CD4-positive, CD25-positive, alpha-beta regulatory T cell (primary cell): ENCODE measurements at regions not wholly inside any gene's neighbourhood (a gene's known extent, or its start where the extent isn't known, plus 50 kb on each side); places are given as distances from the start of the nearest gene placed in this dataset.

Experiments used
- ATAC-seq, 2 donors: fragments of 150-1000 bp; cut with Tn5 transposase; one replicate each; pipeline ENCODE4 v1.10.0; 2021; ENCODE audit warnings: low read depth in 2 of 2, moderate number of reproducible peaks in 2 of 2, moderate library complexity in 1 of 2
- DNase-seq, 3 donors: peaks; one replicate each; pipeline versions ENCODE4 v3.0.0 to v3.0.0-alpha.2; 2012 to 2022; ENCODE audit warnings: mixed read lengths in 1 of 3
- H3K27ac ChIP-seq: one replicate; pipeline ENCODE4 v1.7.0; 2013; ENCODE audit warnings: mild to moderate bottlenecking, low read length; ENCODE audit not compliant: insufficient read depth, poor library complexity, severe bottlenecking
- H3K27me3 ChIP-seq: one replicate; pipeline ENCODE4 v1.7.0; 2013; ENCODE audit warnings: low read length; ENCODE audit not compliant: control insufficient read depth, insufficient read depth
- H3K36me3 ChIP-seq: one replicate; pipeline ENCODE4 v1.7.0; 2013; ENCODE audit warnings: mild to moderate bottlenecking, low read length, moderate library complexity; ENCODE audit not compliant: control insufficient read depth, insufficient read depth
- H3K4me1 ChIP-seq: 2 replicates; pipeline ENCODE4 v1.7.0; 2013; ENCODE audit warnings: mild to moderate bottlenecking, low read length; ENCODE audit not compliant: insufficient read depth, control insufficient read depth, poor library complexity, severe bottlenecking
- H3K4me3 ChIP-seq: one replicate; pipeline ENCODE4 v1.7.0; 2013; ENCODE audit warnings: low read depth, mild to moderate bottlenecking, low read length, moderate library complexity
- H3K9me3 ChIP-seq, 2 experiments: 1 replicate in 1 of 2; 2 replicates in 1 of 2; pipeline ENCODE4 v1.7.0; 2013; ENCODE audit warnings: low read length in 2 of 2, mild to moderate bottlenecking in 1 of 2, moderate library complexity in 1 of 2; ENCODE audit not compliant: control insufficient read depth in 2 of 2
- H3K27ac Mint-ChIP-seq, 3 donors: one replicate each; pipeline ENCODE4 v1.8.0; 2020 to 2022; ENCODE audit warnings: mild to moderate bottlenecking in 3 of 3, mixed read lengths in 3 of 3, moderate library complexity in 2 of 3
- H3K27me3 Mint-ChIP-seq: one replicate; pipeline ENCODE4 v1.8.0; 2022; ENCODE audit warnings: mild to moderate bottlenecking, mixed read lengths
- H3K36me3 Mint-ChIP-seq: one replicate; pipeline ENCODE4 v1.8.0; 2020; ENCODE audit warnings: mixed read lengths
- H3K4me1 Mint-ChIP-seq, 4 donors: one replicate each; pipeline ENCODE4 v1.8.0; 2020 to 2022; ENCODE audit warnings: mixed read lengths in 4 of 4, mild to moderate bottlenecking in 1 of 4
- H3K4me3 Mint-ChIP-seq, 4 donors: one replicate each; pipeline ENCODE4 v1.8.0; 2020 to 2022; ENCODE audit warnings: mild to moderate bottlenecking in 4 of 4, mixed read lengths in 4 of 4, moderate library complexity in 3 of 4
- H3K9me3 Mint-ChIP-seq, 7 donors: one replicate each; pipeline ENCODE4 v1.8.0; 2020 to 2022; ENCODE audit warnings: mixed read lengths in 7 of 7, mild to moderate bottlenecking in 3 of 7, moderate library complexity in 2 of 7

DNA sequence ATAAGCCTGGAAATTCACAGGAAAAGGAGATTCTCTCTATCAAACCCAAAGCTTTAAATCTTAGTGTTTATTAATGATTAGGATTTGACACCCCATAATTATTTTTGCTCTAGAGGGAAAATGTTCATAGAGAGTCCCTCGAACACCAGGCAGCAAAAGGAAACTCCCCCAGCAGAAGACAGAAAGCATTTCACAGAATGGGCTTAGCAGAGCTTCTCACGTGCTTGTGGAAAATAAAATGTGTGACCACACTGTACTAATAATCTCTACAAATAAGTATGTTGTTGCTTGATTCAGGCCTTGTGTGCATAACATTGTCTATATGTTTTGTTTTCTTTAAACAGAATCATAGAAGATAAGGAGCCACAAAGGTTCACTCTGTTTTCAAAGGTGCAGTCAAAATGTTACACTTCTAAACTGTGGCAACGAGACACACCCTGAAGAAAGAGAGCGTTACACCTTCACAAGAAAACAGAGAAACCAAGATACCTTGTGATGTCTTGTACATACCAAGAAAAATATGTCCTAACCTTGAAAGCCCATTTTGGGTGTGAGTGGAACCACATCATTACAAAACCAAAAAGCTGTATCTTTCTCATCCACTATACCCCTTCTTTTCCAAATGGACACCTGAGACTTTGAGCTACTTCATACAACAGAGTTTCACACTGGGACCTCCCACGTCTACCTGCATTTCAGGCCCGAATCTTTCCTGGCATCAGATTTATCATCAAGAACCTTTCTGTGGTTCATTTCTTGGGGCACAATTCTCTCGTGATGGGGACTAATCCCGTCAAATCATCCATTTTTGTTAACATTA, 282.5 kb downstream of the ETS1 start:
- peak overlapping the region; percentile 24 to 72 (median 60) for H3K4me3 Mint-ChIP-seq
- Histone ChIP-seq H3K27me3 (no peaks in the 10 kb centered on the region), H3K9me3 (no peaks in the 10 kb centered on the region), H3K27ac (peak overlapping the region; percentile 98), H3K4me3 (peak overlapping the region; percentile 56), H3K36me3 (no peaks in the 10 kb centered on the region), H3K4me1 (peaks cover 73% of the 10 kb centered on the region)
- DNase-seq (peak; percentile 11 to 92 (median 81)), ATAC-seq (peak; percentile 34 to 45)
- H3K27ac Mint-ChIP-seq, result peak overlapping the region; percentile 94 to 100 (median 97)
- peaks cover 5% of the 10 kb centered on the region for H3K27me3 Mint-ChIP-seq
- peaks cover 36 to 94% (median 69%) of the 10 kb centered on the region in 4 donors for H3K4me1 Mint-ChIP-seq
- peaks cover 0 to 2% (median 0%) of the 10 kb centered on the region in 7 donors for H3K9me3 Mint-ChIP-seq
- H3K36me3 Mint-ChIP-seq, result no peaks in the 10 kb centered on the region

DNA sequence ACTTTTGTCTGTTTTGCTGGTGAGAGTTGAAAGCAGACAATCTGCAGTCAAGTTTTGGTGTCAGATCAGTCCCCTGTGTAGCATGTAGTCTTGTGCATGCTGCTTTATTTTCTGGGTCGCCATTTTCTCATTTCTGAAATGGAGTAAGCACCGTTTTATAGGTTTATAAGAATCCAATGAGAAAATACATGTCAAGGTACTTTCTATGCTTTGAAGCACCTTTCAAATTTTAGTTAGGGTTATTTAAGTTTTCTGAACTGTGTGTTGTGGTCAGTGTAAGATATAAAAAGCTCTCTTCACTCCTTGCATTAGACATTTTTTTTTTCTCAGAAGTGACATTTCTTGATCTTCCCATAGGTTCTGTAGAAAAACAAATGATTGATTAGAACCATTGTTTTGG, 283.2 kb downstream of the ETS1 start:
- no peaks in the 10 kb centered on the region for H3K27me3 ChIP-seq

DNA sequence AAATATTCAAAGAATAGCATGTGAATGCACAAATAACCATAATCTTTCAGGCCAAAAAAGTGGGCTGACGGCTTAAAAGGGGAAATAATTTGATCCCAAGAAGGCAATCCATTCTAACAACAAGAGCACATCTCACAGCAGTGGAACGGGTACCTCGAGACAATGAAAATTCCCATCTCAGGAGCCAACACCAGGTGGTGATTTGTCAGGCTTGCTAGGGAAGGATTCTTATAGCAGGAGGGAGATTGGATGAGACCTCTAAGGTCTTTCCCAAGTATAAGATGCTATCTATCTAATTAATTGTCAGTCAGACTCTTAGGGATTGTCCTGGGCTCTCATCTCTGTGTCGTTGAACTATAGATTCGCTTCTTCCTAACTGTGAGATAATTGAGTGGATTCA, 284.0 kb downstream of the ETS1 start:
- DNase-seq (no peak), ATAC-seq (no peak)
- peak overlapping the region; percentile 49 for H3K4me3 ChIP-seq
- Mint-ChIP-seq H3K36me3 (no peaks in the 10 kb centered on the region), H3K4me3 (peak overlapping the region; percentile 88 to 98 (median 92)), H3K9me3 (peaks cover 0 to 2% (median 0%) of the 10 kb centered on the region in 7 donors), H3K4me1 (peaks cover 37 to 94% (median 75%) of the 10 kb centered on the region in 4 donors), H3K27me3 (peaks cover 5% of the 10 kb centered on the region), H3K27ac (peak overlapping the region; percentile 94 to 100 (median 97))
- peaks cover 85% of the 10 kb centered on the region for H3K4me1 ChIP-seq
- H3K27me3 ChIP-seq, result no peaks in the 10 kb centered on the region
- peak overlapping the region; percentile 98 for H3K27ac ChIP-seq
- no peaks in the 10 kb centered on the region for H3K9me3 ChIP-seq
- no peaks in the 10 kb centered on the region for H3K36me3 ChIP-seq

More for the DNA sequence above, 283.2 kb downstream of the ETS1 start:
- Histone ChIP-seq H3K4me3 (peak overlapping the region; percentile 49), H3K9me3 (no peaks in the 10 kb centered on the region), H3K27ac (peak overlapping the region; percentile 98), H3K36me3 (no peaks in the 10 kb centered on the region), H3K4me1 (peaks cover 77% of the 10 kb centered on the region)
- no peak for ATAC-seq
- Mint-ChIP-seq H3K9me3 (peaks cover 0 to 2% (median 0%) of the 10 kb centered on the region in 7 donors), H3K36me3 (no peaks in the 10 kb centered on the region), H3K4me1 (peaks cover 37 to 94% (median 71%) of the 10 kb centered on the region in 4 donors), H3K27ac (peak overlapping the region; percentile 94 to 100 (median 97)), H3K4me3 (peak overlapping the region; percentile 24 to 72 (median 60)), H3K27me3 (peaks cover 5% of the 10 kb centered on the region)
- no peak for DNase-seq

DNA sequence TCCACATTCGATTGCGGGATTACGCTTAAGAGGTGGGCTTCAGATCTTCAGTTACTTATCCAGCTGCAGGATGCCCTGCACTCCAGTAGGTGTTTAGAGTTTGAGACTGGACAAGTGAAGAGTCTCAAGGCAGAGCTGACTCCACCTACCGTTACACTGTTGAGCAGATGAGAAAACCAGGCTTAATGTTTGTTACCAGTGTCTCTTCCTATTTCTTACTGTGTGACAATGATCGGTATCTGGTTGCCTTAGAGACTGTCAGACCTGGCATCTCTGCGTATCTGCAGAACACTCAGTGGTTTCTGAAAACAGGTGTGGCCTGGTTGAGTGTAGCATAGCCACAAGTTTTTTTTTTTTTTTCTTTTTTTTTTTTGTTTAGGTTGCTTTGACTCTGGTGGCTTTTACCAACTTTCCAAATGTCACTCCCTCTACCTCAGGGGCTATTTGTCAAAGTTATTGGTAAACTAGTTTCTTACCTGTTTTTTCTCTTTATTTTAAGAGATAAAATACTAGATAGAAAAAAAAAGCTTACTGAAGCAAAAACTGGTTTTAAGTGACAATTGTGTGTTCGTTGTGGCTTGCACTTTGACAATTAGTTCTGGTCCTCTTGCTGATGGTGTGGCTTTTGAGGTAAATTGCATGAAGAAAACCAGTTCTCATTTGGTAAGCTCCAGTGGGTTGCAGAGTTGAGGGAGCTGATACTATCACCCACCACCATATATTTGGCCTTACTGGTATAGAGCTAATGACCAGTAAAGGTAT, 284.8 kb downstream of the ETS1 start:
- ATAC-seq, result peak; percentile 89 to 92
- Histone ChIP-seq H3K4me3 (peak overlapping the region; percentile 91), H3K27ac (peak overlapping the region; percentile 98), H3K36me3 (no peaks in the 10 kb centered on the region), H3K9me3 (no peaks in the 10 kb centered on the region), H3K27me3 (no peaks in the 10 kb centered on the region), H3K4me1 (peaks cover 92% of the 10 kb centered on the region)
- Mint-ChIP-seq H3K4me3 (peak overlapping the region; percentile 88 to 98 (median 92)), H3K27me3 (peaks cover 5% of the 10 kb centered on the region), H3K27ac (peak overlapping the region; percentile 97 to 100 (median 97)), H3K9me3 (peaks cover 0 to 2% (median 0%) of the 10 kb centered on the region in 7 donors), H3K4me1 (peaks cover 43 to 94% (median 77%) of the 10 kb centered on the region in 4 donors), H3K36me3 (no peaks in the 10 kb centered on the region)
- DNase-seq, result peak; percentile 73 to 97 (median 93)

DNA sequence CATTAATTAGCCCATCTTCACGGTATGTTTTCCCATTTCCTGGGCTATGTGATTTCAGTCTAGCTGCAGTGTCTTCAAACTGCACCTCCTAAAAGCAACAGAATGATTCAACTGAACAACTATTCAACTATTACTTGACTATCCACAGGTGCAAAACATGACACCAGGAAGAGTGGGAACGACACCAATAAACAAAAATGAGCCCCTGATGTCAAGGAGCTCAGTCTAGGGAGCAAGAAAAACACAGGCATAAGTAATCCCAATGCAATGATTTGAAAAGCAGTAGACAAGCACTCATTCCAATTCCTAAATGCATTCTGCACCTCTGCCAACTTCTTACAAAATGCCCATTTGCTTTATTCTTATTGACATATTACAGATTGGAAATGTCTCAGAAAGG, 285.6 kb downstream of the ETS1 start:
- Mint-ChIP-seq H3K27me3 (peaks cover 5% of the 10 kb centered on the region), H3K4me1 (peaks cover 51 to 96% (median 80%) of the 10 kb centered on the region in 4 donors), H3K36me3 (no peaks in the 10 kb centered on the region), H3K4me3 (peak overlapping the region; percentile 88 to 98 (median 92)), H3K27ac (peak overlapping the region; percentile 97 to 100 (median 97)), H3K9me3 (peaks cover 0 to 2% (median 0%) of the 10 kb centered on the region in 7 donors)
- Histone ChIP-seq H3K27ac (peak overlapping the region; percentile 98), H3K9me3 (no peaks in the 10 kb centered on the region), H3K27me3 (no peaks in the 10 kb centered on the region), H3K36me3 (no peaks in the 10 kb centered on the region), H3K4me1 (peaks cover 96% of the 10 kb centered on the region), H3K4me3 (peak overlapping the region; percentile 91)
- ATAC-seq (no peak), DNase-seq (no peak)

DNA sequence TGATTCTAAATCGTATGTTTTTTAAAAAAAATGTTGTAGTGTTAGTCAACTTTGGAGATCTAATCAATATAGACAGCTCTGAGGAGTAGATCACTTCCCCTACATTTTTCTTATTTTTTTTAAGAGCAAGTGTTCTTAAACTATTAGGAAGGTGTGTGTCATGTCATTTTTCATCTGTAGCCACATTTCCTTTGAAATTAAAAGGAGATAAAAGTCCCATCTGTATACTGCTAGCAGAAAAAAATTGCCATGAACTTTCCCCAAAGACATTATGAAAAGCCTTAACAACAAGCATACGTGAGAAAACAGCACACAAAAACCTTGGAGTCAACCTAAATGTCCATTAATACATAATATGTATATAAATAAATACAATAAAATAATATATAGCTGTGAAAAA, 286.6 kb downstream of the ETS1 start:
- peak overlapping the region; percentile 39 to 92 (median 84) for H3K4me3 Mint-ChIP-seq
- no peaks in the 10 kb centered on the region for H3K27me3 ChIP-seq
- H3K27ac Mint-ChIP-seq, result peak overlapping the region; percentile 92 to 100 (median 100)
- peak overlapping the region; percentile 98 for H3K27ac ChIP-seq
- peaks cover 5% of the 10 kb centered on the region for H3K27me3 Mint-ChIP-seq
- H3K4me3 ChIP-seq, result peak overlapping the region; percentile 91
- H3K4me1 Mint-ChIP-seq, result peaks cover 48 to 96% (median 82%) of the 10 kb centered on the region in 4 donors
- peaks cover 0 to 2% (median 0%) of the 10 kb centered on the region in 7 donors for H3K9me3 Mint-ChIP-seq
- no peak for ATAC-seq
- no peak for DNase-seq
- H3K36me3 ChIP-seq, result no peaks in the 10 kb centered on the region
- H3K36me3 Mint-ChIP-seq, result no peaks in the 10 kb centered on the region
- peaks cover 96% of the 10 kb centered on the region for H3K4me1 ChIP-seq
- no peaks in the 10 kb centered on the region for H3K9me3 ChIP-seq

DNA sequence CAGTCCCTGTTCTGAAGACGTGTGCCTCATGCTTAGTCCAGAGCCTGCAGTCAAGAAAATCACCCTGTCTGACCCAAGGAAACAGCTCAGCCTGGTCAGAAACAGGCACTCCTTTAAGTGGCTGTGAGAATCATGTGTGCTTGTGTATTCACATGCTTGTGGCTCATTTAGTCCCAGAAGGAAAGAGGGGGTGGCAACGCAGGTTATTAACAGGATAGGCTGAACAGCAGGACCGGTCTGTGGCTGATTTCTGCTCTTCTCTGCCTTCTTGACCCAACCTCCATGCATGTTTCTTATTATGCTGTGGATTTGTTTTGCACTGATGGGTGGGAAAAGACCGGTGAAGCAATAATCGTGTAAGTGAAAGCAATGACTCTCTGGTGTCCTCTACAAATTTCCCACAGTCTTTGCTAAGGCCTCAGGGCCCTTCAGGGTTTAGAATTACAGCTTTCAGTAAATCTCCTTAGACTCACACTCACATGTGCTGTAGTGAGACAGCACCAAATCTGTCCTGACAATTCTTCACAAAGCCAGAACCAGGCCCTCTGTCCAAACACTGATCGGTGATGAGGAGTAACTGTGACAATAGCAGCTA, 288.1 kb downstream of the ETS1 start:
- H3K27me3 ChIP-seq, result no peaks in the 10 kb centered on the region
- no peak for DNase-seq

More for the DNA sequence above, 288.1 kb downstream of the ETS1 start:
- Histone ChIP-seq H3K4me1 (peaks cover 96% of the 10 kb centered on the region), H3K27ac (peak overlapping the region; percentile 98), H3K36me3 (no peaks in the 10 kb centered on the region), H3K9me3 (no peaks in the 10 kb centered on the region), H3K4me3 (peak overlapping the region; percentile 91)
- H3K27me3 Mint-ChIP-seq, result peaks cover 5% of the 10 kb centered on the region
- H3K4me1 Mint-ChIP-seq, result peaks cover 44 to 96% (median 82%) of the 10 kb centered on the region in 4 donors
- no peak for ATAC-seq
- H3K36me3 Mint-ChIP-seq, result no peaks in the 10 kb centered on the region
- peak overlapping the region; percentile 75 to 92 (median 84) for H3K4me3 Mint-ChIP-seq
- H3K9me3 Mint-ChIP-seq, result no peaks in the 10 kb centered on the region
- H3K27ac Mint-ChIP-seq, result peak overlapping the region; percentile 96 to 100 (median 100)
